DOHH2 (cell line): ENCODE measurements at regions not wholly inside any gene's neighbourhood (a gene's known extent, or its start where the extent isn't known, plus 50 kb on each side); places are given as distances from the start of the nearest gene placed in this dataset.

Source experiments
- H3F3A ChIP-seq: fragments of 200-600 bp; sonication (generic), shearing (Covaris generic); 2 replicates; pipeline ENCODE4 v1.6.0; 2016; ENCODE audit warnings: antibody characterized with exemption, mild to moderate bottlenecking; ENCODE audit not compliant: control insufficient read depth, insufficient read depth
- H3K27ac ChIP-seq: fragments of 200-600 bp; sonication (generic); 2 replicates; pipeline ENCODE4 v1.5.1; 2014; ENCODE audit warnings: low read depth, mild to moderate bottlenecking, low read length, moderate library complexity
- H3K27me3 ChIP-seq: fragments of 200-600 bp; sonication (generic); 2 replicates; pipeline ENCODE4 v1.6.1; 2014; ENCODE audit warnings: mild to moderate bottlenecking, low read length, mixed read lengths; ENCODE audit not compliant: control insufficient read depth
- H3K36me3 ChIP-seq: fragments of 200-600 bp; sonication (generic); 2 replicates; pipeline ENCODE4 v1.6.1; 2014; ENCODE audit warnings: mild to moderate bottlenecking, low read length, moderate library complexity, mixed read lengths; ENCODE audit not compliant: control insufficient read depth
- H3K4me1 ChIP-seq: fragments of 200-600 bp; sonication (generic); 2 replicates; pipeline ENCODE4 v1.6.1; 2014; ENCODE audit warnings: mild to moderate bottlenecking, low read length, mixed read lengths; ENCODE audit not compliant: control insufficient read depth
- H3K4me2 ChIP-seq: fragments of 200-600 bp; sonication (generic); 2 replicates; pipeline ENCODE4 v1.6.0; 2014; ENCODE audit warnings: mild to moderate bottlenecking, low read length, moderate library complexity
- H3K4me3 ChIP-seq: fragments of 200-600 bp; sonication (generic); 2 replicates; pipeline ENCODE4 v1.5.1; 2014; ENCODE audit warnings: mild to moderate bottlenecking, low read length, mixed read lengths
- H3K79me2 ChIP-seq: fragments of 200-600 bp; sonication (generic); 2 replicates; pipeline ENCODE4 v1.6.1; 2014; ENCODE audit warnings: mild to moderate bottlenecking, low read length, mixed read lengths; ENCODE audit not compliant: control insufficient read depth
- H3K9me2 ChIP-seq: fragments of 200-600 bp; sonication (generic); replicated peaks from 2 replicates; pipeline ENCODE4 v1.6.1; 2014; ENCODE audit warnings: mild to moderate bottlenecking, low read length, mixed read lengths; ENCODE audit not compliant: control insufficient read depth
- H3K9me3 ChIP-seq: fragments of 200-600 bp; sonication (generic); 2 replicates; pipeline ENCODE4 v1.6.1; 2014; ENCODE audit warnings: antibody characterized with exemption, low read length, mixed read lengths; ENCODE audit not compliant: control insufficient read depth, insufficient read depth
- H4K20me1 ChIP-seq: fragments of 200-600 bp; sonication (generic); 2 replicates; pipeline ENCODE4 v1.6.0; 2014; ENCODE audit warnings: low read depth, mild to moderate bottlenecking, antibody characterized with exemption, low read length, moderate library complexity; ENCODE audit not compliant: control insufficient read depth, insufficient read depth
- EZH2phosphoT487 ChIP-seq: fragments of 200-600 bp; sonication (generic); IDR thresholded peaks from 2 replicates; pipeline ENCODE4 v1.6.1; 2017; ENCODE audit warnings: borderline replicate concordance, mild to moderate bottlenecking, antibody characterized with exemption, low read length, moderate library complexity, mixed read lengths
- TF ChIP-seq, protein P1 (sequence below): fragments of 200-600 bp; sonication (generic); IDR thresholded peaks from one replicate; pipeline ENCODE4 v1.5.1; 2014; ENCODE audit warnings: antibody characterized with exemption, mild to moderate bottlenecking, low read depth, low read length; ENCODE audit not compliant: poor library complexity, severe bottlenecking

DNA sequence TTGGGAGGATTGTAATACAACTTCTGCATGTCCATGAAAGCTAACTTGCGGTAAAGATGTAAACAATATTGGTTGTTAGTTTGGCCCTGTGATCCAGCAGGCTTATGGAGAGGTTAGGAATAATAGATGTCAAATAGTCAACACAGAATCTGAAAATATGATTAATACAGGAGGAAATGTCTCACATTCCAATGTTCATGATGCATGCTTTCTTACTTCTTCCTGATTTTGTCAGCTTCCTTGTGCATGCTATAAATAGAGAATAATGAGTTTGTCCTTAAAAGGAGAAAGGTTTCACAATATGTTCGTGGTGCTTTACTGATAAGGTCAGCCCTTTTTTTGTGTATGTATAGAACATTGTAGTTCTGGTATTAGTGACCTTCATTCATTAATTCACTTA is 136.7 kb downstream of the MMUT start:
- H3K4me2 ChIP-seq: no peak overlapping the region
- H3K9me2 ChIP-seq: no peaks in the 10 kb centered on the region
- no peaks in the 10 kb centered on the region for H3K36me3 ChIP-seq
- H3K27me3 ChIP-seq: no peaks in the 10 kb centered on the region
- no peaks in the 10 kb centered on the region for H4K20me1 ChIP-seq
- H3K79me2 ChIP-seq: no peaks in the 10 kb centered on the region
- H3K4me1 ChIP-seq: no peaks in the 10 kb centered on the region
- H3K4me3 ChIP-seq: no peak overlapping the region
- H3K27ac ChIP-seq: no peak overlapping the region
- H3F3A ChIP-seq: no peaks in the 10 kb centered on the region
- no peak for TF ChIP-seq EZH2phosphoT487
- TF ChIP-seq, protein P1, sequence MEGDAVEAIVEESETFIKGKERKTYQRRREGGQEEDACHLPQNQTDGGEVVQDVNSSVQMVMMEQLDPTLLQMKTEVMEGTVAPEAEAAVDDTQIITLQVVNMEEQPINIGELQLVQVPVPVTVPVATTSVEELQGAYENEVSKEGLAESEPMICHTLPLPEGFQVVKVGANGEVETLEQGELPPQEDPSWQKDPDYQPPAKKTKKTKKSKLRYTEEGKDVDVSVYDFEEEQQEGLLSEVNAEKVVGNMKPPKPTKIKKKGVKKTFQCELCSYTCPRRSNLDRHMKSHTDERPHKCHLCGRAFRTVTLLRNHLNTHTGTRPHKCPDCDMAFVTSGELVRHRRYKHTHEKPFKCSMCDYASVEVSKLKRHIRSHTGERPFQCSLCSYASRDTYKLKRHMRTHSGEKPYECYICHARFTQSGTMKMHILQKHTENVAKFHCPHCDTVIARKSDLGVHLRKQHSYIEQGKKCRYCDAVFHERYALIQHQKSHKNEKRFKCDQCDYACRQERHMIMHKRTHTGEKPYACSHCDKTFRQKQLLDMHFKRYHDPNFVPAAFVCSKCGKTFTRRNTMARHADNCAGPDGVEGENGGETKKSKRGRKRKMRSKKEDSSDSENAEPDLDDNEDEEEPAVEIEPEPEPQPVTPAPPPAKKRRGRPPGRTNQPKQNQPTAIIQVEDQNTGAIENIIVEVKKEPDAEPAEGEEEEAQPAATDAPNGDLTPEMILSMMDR: no peak
- no peaks in the 10 kb centered on the region for H3K9me3 ChIP-seq

DNA sequence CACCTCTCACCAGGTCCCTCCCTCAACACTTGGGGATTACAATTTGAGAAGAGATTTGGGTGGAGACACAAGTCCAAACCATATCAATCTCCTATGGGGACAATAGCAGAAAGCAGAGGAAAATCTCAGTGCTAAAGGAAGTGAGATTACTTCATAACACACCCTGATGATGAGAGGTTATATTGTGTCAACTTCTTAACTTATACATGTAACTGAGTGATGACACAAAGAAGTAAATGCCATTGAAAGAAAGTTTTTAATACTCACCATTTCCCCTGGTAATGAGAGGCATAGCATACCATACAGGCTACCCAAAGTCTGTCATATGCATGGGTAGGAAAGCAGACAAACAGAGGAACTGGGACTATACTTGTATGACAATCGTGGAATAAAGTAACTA is 137.2 kb downstream of the MMUT start:
- Histone ChIP-seq H3K27me3 (no peaks in the 10 kb centered on the region), H3K4me2 (no peak overlapping the region), H3F3A (no peaks in the 10 kb centered on the region), H4K20me1 (no peaks in the 10 kb centered on the region), H3K4me1 (no peaks in the 10 kb centered on the region), H3K27ac (no peak overlapping the region), H3K4me3 (no peak overlapping the region), H3K9me2 (no peaks in the 10 kb centered on the region), H3K36me3 (no peaks in the 10 kb centered on the region), H3K9me3 (no peaks in the 10 kb centered on the region), H3K79me2 (no peaks in the 10 kb centered on the region)
- TF ChIP-seq, protein P1: no peak
- no peak for TF ChIP-seq EZH2phosphoT487

DNA sequence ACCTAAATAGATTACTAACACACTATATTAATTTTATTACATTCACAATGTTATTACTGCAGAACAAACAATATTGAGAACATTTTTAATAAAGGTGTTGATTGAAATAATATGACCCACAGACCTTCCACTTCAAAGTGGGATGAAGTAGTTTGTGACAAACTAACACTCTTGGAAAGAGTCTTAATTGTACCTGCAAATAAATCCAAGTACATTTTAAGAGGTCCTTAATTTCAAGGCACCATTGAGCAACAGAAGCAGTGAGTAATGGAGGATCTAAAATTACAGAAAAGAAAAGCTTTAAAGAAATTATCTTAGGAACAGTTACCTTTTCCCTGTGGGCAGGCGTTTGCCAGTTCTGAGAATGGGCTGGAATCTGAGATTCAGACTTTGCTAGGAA is 140.2 kb downstream of the MMUT start:
- H3K4me2 ChIP-seq: no peak overlapping the region
- no peaks in the 10 kb centered on the region for H3K9me3 ChIP-seq
- no peak overlapping the region for H3K27ac ChIP-seq
- H3F3A ChIP-seq: no peaks in the 10 kb centered on the region
- TF ChIP-seq, protein P1: no peak
- no peaks in the 10 kb centered on the region for H3K79me2 ChIP-seq
- no peaks in the 10 kb centered on the region for H3K4me1 ChIP-seq
- H3K4me3 ChIP-seq: no peak overlapping the region
- no peaks in the 10 kb centered on the region for H3K27me3 ChIP-seq
- no peaks in the 10 kb centered on the region for H4K20me1 ChIP-seq
- H3K36me3 ChIP-seq: no peaks in the 10 kb centered on the region
- H3K9me2 ChIP-seq: no peaks in the 10 kb centered on the region

GRCh38 chr6:49321561-49322072 is 141.4 kb downstream of the MMUT start:
- no peaks in the 10 kb centered on the region for H3K36me3 ChIP-seq
- no peak overlapping the region for H3K4me3 ChIP-seq
- H3K9me3 ChIP-seq: no peaks in the 10 kb centered on the region; the same call in 1 of the 2 replicates
- H3K9me2 ChIP-seq: no peaks in the 10 kb centered on the region
- H3F3A ChIP-seq: no peaks in the 10 kb centered on the region
- TF ChIP-seq, protein P1: no peak
- no peak for TF ChIP-seq EZH2phosphoT487
- no peaks in the 10 kb centered on the region for H3K4me1 ChIP-seq
- no peaks in the 10 kb centered on the region for H3K79me2 ChIP-seq
- H3K4me2 ChIP-seq: no peak overlapping the region
- H3K27ac ChIP-seq: no peak overlapping the region
- H3K27me3 ChIP-seq: no peaks in the 10 kb centered on the region
- no peaks in the 10 kb centered on the region for H4K20me1 ChIP-seq
